Neural progenitor cell (in vitro differentiated cells): ENCODE measurements at regions not wholly inside any gene's neighbourhood (a gene's known extent, or its start where the extent isn't known, plus 50 kb on each side); places are given as distances from the start of the nearest gene placed in this dataset.

Experiments
- DNase-seq: peaks from one replicate; pipeline ENCODE4 v3.0.0-alpha.2; 2016; ENCODE audit warnings: low spot score
- H2AFZ ChIP-seq: fragments of 200-600 bp; sonication (generic); replicated peaks from 2 replicates; pipeline ENCODE4 v1.6.1; 2016; ENCODE audit warnings: antibody characterized with exemption
- H3F3A ChIP-seq: fragments of 200-600 bp; sonication (generic); 2 replicates; pipeline ENCODE4 v1.6.1; 2016; ENCODE audit warnings: antibody characterized with exemption, low read depth
- H3K27ac ChIP-seq: fragments of 200-600 bp; sonication (generic); 2 replicates; pipeline ENCODE4 v1.5.1; 2016; ENCODE audit warnings: mild to moderate bottlenecking
- H3K27me3 ChIP-seq: fragments of 200-600 bp; sonication (generic); 2 replicates; pipeline ENCODE4 v1.6.1; 2016; ENCODE audit warnings: mild to moderate bottlenecking, moderate library complexity
- H3K36me3 ChIP-seq: fragments of 200-600 bp; sonication (generic); 2 replicates; pipeline ENCODE4 v1.5.1; 2016
- H3K4me1 ChIP-seq: fragments of 200-600 bp; sonication (generic); 2 replicates; pipeline ENCODE4 v1.6.1; 2016; ENCODE audit warnings: mixed run types
- H3K4me2 ChIP-seq: fragments of 200-600 bp; sonication (generic); 2 replicates; pipeline ENCODE4 v1.6.1; 2016
- H3K4me3 ChIP-seq: fragments of 200-600 bp; sonication (generic); 2 replicates; pipeline ENCODE4 v1.5.1; 2016
- H3K79me2 ChIP-seq: fragments of 200-600 bp; sonication (generic); 2 replicates; pipeline ENCODE4 v1.6.1; 2016; ENCODE audit warnings: low read depth
- H3K9ac ChIP-seq: fragments of 200-600 bp; sonication (generic); 2 replicates; pipeline ENCODE4 v1.6.1; 2016
- H3K9me3 ChIP-seq: fragments of 200-600 bp; sonication (generic); 2 replicates; pipeline ENCODE4 v1.5.1; 2016; ENCODE audit warnings: low read depth
- H4K20me1 ChIP-seq: fragments of 200-600 bp; sonication (generic); 2 replicates; pipeline ENCODE4 v1.6.1; 2016; ENCODE audit warnings: low read depth
- H3K27ac Mint-ChIP-seq: 3 replicates; pipeline ENCODE4 v1.8.0; 2021; ENCODE audit warnings: mixed read lengths
- H3K27me3 Mint-ChIP-seq: 2 replicates; pipeline ENCODE4 v1.8.0; 2022; ENCODE audit warnings: low read depth, mild to moderate bottlenecking, inconsistent platforms, moderate library complexity, mixed read lengths; ENCODE audit not compliant: insufficient read depth
- H3K36me3 Mint-ChIP-seq: 3 replicates; pipeline ENCODE4 v1.8.0; 2021; ENCODE audit warnings: mixed read lengths
- H3K4me1 Mint-ChIP-seq: 3 replicates; pipeline ENCODE4 v1.8.0; 2021; ENCODE audit warnings: mixed read lengths
- H3K4me3 Mint-ChIP-seq: 3 replicates; pipeline ENCODE4 v1.8.0; 2021; ENCODE audit warnings: mild to moderate bottlenecking, moderate library complexity, mixed read lengths
- H3K9me3 Mint-ChIP-seq: 3 replicates; pipeline ENCODE4 v1.8.0; 2020; ENCODE audit warnings: mixed read lengths
- EZH2 ChIP-seq: fragments of 200-600 bp; sonication (generic); IDR thresholded peaks from 2 replicates; pipeline ENCODE4 v1.6.1; 2017; ENCODE audit warnings: antibody characterized with exemption, mild to moderate bottlenecking, moderate library complexity
- EZH2phosphoT487 ChIP-seq: fragments of 200-600 bp; sonication (generic); IDR thresholded peaks from 2 replicates; pipeline ENCODE4 v1.6.1; 2017; ENCODE audit warnings: antibody characterized with exemption
- TF ChIP-seq, protein P1 (sequence below): fragments of 200-600 bp; sonication (generic); IDR thresholded peaks from 2 replicates; pipeline ENCODE4 v1.5.1; 2017; ENCODE audit warnings: antibody characterized with exemption, mild to moderate bottlenecking

DNA sequence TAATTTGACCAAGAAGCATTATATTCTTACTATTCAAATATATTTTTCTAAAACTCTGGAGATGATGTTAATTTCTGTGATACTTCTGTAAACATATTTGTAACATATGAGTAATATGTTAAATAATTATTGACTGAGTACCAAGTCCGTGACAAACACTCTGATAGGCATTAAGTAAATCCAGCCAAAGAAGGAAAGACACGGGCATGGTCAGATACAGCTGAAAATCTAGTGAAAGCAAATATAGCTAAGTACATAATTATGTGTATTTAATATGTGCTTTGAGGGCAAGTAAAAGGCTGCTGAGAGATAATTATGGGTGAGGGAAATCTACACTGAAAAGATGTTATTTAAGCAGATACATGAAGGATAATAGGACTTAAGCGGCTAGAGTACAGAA lies 1263.6 kb upstream of the ADGRL3 start:
- peaks cover under 1% of the 10 kb centered on the region for H3K27me3 Mint-ChIP-seq
- H3K27ac Mint-ChIP-seq, result no peak overlapping the region
- Histone ChIP-seq H3K4me1 (no peaks in the 10 kb centered on the region), H3K36me3 (no peaks in the 10 kb centered on the region), H3K27me3 (no peaks in the 10 kb centered on the region), H3K9ac (no peak overlapping the region), H2AFZ (no peak overlapping the region), H3K4me3 (no peak overlapping the region), H3F3A (no peaks in the 10 kb centered on the region), H3K27ac (no peak overlapping the region), H4K20me1 (no peaks in the 10 kb centered on the region), H3K79me2 (no peaks in the 10 kb centered on the region), H3K9me3 (no peaks in the 10 kb centered on the region), H3K4me2 (no peak overlapping the region)
- no peaks in the 10 kb centered on the region for H3K4me1 Mint-ChIP-seq
- no peaks in the 10 kb centered on the region for H3K36me3 Mint-ChIP-seq
- no peaks in the 10 kb centered on the region for H3K9me3 Mint-ChIP-seq
- no peak for TF ChIP-seq EZH2phosphoT487
- H3K4me3 Mint-ChIP-seq, result no peak overlapping the region
- DNase-seq, result no peak

DNA sequence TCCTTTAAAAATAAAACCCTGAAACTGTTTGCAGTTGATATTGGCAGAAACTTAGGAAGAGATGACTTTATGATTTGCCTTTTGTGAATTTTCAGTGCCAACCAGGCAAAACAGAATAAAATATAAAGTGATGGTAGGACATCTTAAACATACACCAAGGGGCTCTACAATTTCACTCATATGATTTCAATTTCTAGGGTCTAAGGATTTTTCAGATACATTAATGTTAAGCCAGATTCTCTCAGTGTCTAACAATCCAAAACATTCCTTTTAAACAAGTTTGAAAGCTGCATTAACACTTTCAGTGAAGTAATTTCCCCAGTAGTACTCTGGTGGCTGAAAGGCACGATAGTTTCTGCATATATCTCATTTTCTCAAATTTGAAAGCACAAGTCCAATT lies 1262.0 kb upstream of the ADGRL3 start:
- Histone ChIP-seq H3K9me3 (no peaks in the 10 kb centered on the region), H3K4me2 (no peak overlapping the region), H4K20me1 (no peaks in the 10 kb centered on the region), H3K36me3 (no peaks in the 10 kb centered on the region), H3F3A (no peaks in the 10 kb centered on the region), H3K27ac (no peak overlapping the region), H3K9ac (no peak overlapping the region), H3K4me3 (no peak overlapping the region), H3K79me2 (no peaks in the 10 kb centered on the region), H2AFZ (no peak overlapping the region), H3K4me1 (no peaks in the 10 kb centered on the region), H3K27me3 (no peaks in the 10 kb centered on the region)
- TF ChIP-seq, protein P1, sequence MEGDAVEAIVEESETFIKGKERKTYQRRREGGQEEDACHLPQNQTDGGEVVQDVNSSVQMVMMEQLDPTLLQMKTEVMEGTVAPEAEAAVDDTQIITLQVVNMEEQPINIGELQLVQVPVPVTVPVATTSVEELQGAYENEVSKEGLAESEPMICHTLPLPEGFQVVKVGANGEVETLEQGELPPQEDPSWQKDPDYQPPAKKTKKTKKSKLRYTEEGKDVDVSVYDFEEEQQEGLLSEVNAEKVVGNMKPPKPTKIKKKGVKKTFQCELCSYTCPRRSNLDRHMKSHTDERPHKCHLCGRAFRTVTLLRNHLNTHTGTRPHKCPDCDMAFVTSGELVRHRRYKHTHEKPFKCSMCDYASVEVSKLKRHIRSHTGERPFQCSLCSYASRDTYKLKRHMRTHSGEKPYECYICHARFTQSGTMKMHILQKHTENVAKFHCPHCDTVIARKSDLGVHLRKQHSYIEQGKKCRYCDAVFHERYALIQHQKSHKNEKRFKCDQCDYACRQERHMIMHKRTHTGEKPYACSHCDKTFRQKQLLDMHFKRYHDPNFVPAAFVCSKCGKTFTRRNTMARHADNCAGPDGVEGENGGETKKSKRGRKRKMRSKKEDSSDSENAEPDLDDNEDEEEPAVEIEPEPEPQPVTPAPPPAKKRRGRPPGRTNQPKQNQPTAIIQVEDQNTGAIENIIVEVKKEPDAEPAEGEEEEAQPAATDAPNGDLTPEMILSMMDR, result no peak
- TF ChIP-seq EZH2phosphoT487, result no peak
- TF ChIP-seq EZH2, result no peak
- Mint-ChIP-seq H3K4me1 (no peaks in the 10 kb centered on the region), H3K27me3 (peaks cover 2% of the 10 kb centered on the region), H3K4me3 (no peak overlapping the region), H3K36me3 (no peaks in the 10 kb centered on the region), H3K9me3 (no peaks in the 10 kb centered on the region), H3K27ac (no peak overlapping the region)
- no peak for DNase-seq

DNA sequence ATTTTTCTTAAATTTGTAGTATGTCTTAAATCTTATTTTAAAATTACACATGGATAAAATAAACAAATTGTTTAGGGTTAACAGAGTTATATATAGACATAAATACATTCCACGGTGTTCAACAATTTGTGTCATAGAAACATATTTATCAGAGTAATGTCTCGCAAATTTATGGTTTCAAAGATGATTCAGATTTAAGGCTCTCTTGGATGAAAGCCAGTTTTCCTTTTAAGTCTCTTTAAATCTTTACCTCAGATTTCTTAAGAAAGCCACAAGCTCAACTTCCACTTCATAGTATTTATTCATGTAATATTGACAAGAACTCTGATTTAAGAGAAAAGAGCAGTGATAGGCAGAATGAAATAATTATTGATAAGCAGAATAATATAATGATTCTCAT lies 1254.8 kb upstream of the ADGRL3 start:
- Mint-ChIP-seq H3K9me3 (no peaks in the 10 kb centered on the region), H3K27me3 (peaks cover 2% of the 10 kb centered on the region)
- TF ChIP-seq EZH2 (no peak), EZH2phosphoT487 (no peak)
- TF ChIP-seq, protein P1, result no peak

DNA sequence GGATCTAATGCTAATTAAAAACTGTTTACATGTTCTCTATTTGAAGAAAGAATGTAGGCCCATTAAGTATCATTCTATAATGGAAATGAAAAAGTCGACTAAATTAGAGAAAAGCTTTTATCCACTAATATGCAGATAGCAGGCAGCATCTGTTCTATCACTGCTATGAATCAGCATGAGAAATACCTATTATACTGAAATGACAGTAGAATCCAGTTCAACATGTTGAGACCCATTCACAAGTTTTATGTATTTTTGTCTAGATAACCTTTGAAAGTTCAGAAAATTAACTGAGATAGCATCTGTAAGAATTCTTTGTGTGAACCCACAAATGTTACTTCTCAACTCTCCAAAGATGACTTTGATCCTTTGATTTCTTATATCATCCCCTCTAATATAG lies 1254.4 kb upstream of the ADGRL3 start:
- Mint-ChIP-seq H3K27ac (no peak overlapping the region), H3K9me3 (no peaks in the 10 kb centered on the region), H3K27me3 (peaks cover 2% of the 10 kb centered on the region), H3K4me1 (no peaks in the 10 kb centered on the region), H3K4me3 (no peak overlapping the region), H3K36me3 (no peaks in the 10 kb centered on the region)
- no peak for DNase-seq
- no peak overlapping the region for H3K4me3 ChIP-seq
- no peak overlapping the region for H3K4me2 ChIP-seq
- H3F3A ChIP-seq, result no peaks in the 10 kb centered on the region
- TF ChIP-seq, protein P1, result no peak
- no peak for TF ChIP-seq EZH2phosphoT487
- no peak for TF ChIP-seq EZH2
- H3K4me1 ChIP-seq, result no peaks in the 10 kb centered on the region
- H3K79me2 ChIP-seq, result no peaks in the 10 kb centered on the region
- H3K9ac ChIP-seq, result no peak overlapping the region
- H4K20me1 ChIP-seq, result no peaks in the 10 kb centered on the region
- H3K9me3 ChIP-seq, result no peaks in the 10 kb centered on the region
- no peak overlapping the region for H3K27ac ChIP-seq
- H3K27me3 ChIP-seq, result no peaks in the 10 kb centered on the region
- no peak overlapping the region for H2AFZ ChIP-seq
- no peaks in the 10 kb centered on the region for H3K36me3 ChIP-seq

More for the DNA sequence above, 1254.8 kb upstream of the ADGRL3 start:
- no peak overlapping the region for H3K27ac Mint-ChIP-seq
- no peaks in the 10 kb centered on the region for H3K36me3 ChIP-seq
- no peaks in the 10 kb centered on the region for H3K9me3 ChIP-seq
- H4K20me1 ChIP-seq, result no peaks in the 10 kb centered on the region
- H3K4me3 ChIP-seq, result no peak overlapping the region
- no peak overlapping the region for H3K4me3 Mint-ChIP-seq
- no peaks in the 10 kb centered on the region for H3K79me2 ChIP-seq
- H3K4me1 Mint-ChIP-seq, result no peaks in the 10 kb centered on the region
- H3K27me3 ChIP-seq, result no peaks in the 10 kb centered on the region
- no peak overlapping the region for H2AFZ ChIP-seq
- no peaks in the 10 kb centered on the region for H3K36me3 Mint-ChIP-seq
- no peak overlapping the region for H3K9ac ChIP-seq
- H3F3A ChIP-seq, result no peaks in the 10 kb centered on the region
- no peaks in the 10 kb centered on the region for H3K4me1 ChIP-seq
- no peak overlapping the region for H3K27ac ChIP-seq
- no peak overlapping the region for H3K4me2 ChIP-seq
- no peak for DNase-seq
